ENCODE measurements at regions not wholly inside any gene's neighbourhood (a gene's known extent, or its start where the extent isn't known, plus 50 kb on each side); places are given as distances from the start of the nearest gene placed in this dataset.

GRCh38 chr7:69443136-69443535 lies 155.1 kb upstream of the AUTS2 start:
- TF ChIP-seq CTCF (IDR thresholded peaks at IDR 0.05) (no peak), POLR2AphosphoS5 (IDR thresholded peaks at IDR 0.05) (no peak), POLR2A (IDR thresholded peaks at IDR 0.05) (no peak)
